PC-9 (cell line): ENCODE measurements at regions not wholly inside any gene's neighbourhood (a gene's known extent, or its start where the extent isn't known, plus 50 kb on each side); places are given as distances from the start of the nearest gene placed in this dataset.

ENCODE experiments used
- CTCF ChIP-seq: fragments of 200-600 bp; sonication (generic); conservative IDR thresholded peaks from 2 replicates; pipeline ENCODE4 v1.6.1; 2017; ENCODE audit warnings: mixed run types, antibody characterized with exemption, mild to moderate bottlenecking, moderate library complexity
- EZH2 ChIP-seq: fragments of 200-600 bp; sonication (generic); IDR thresholded peaks from 2 replicates; pipeline ENCODE4 v1.8.0; 2017; ENCODE audit warnings: antibody characterized with exemption, low read depth

GRCh38 chr10:128835361-128835760 lies 631.7 kb upstream of the MGMT start:
- TF ChIP-seq CTCF, result no peak
- no peak for TF ChIP-seq EZH2
